ENCODE measurements at regions not wholly inside any gene's neighbourhood (a gene's known extent, or its start where the extent isn't known, plus 50 kb on each side); places are given as distances from the start of the nearest gene placed in this dataset.

GRCh38 chr18:34159691-34160185 lies 65.0 kb downstream of the NOL4 start:
- DNase-seq (ENCODE audit: low spot score), result no peak
- TF ChIP-seq CTCF (IDR thresholded peaks at IDR 0.05; ENCODE audit: extremely low read depth, missing control alignments), result no peak

- no peak for TF ChIP-seq CTCF (IDR thresholded peaks at IDR 0.05; ENCODE audit: extremely low read depth, missing control alignments)
- peak; percentile 12 for DNase-seq (ENCODE audit: low spot score)
Observed at GRCh38 chr18:34158881-34159690, 65.6 kb downstream of the NOL4 start.

- TF ChIP-seq CTCF (IDR thresholded peaks at IDR 0.05; ENCODE audit: extremely low read depth, missing control alignments), result no peak
- DNase-seq (ENCODE audit: low spot score), result no peak
Observed at GRCh38 chr18:34153711-34154110, 71.0 kb downstream of the NOL4 start.

GRCh38 chr18:34131006-34131405 lies 93.7 kb downstream of the NOL4 start:
- TF ChIP-seq CTCF (IDR thresholded peaks at IDR 0.05; ENCODE audit: extremely low read depth, missing control alignments), result no peak
- no peak for DNase-seq (ENCODE audit: low spot score)

- no peak for DNase-seq (ENCODE audit: low spot score)
- no peak for TF ChIP-seq CTCF (IDR thresholded peaks at IDR 0.05; ENCODE audit: extremely low read depth, missing control alignments)
Observed at GRCh38 chr18:34128436-34128835, 96.3 kb downstream of the NOL4 start.

- DNase-seq (ENCODE audit: low spot score), result no peak
- no peak for TF ChIP-seq CTCF (IDR thresholded peaks at IDR 0.05; ENCODE audit: extremely low read depth, missing control alignments)
Observed at GRCh38 chr18:34126121-34126520, 98.6 kb downstream of the NOL4 start.

GRCh38 chr18:34122724-34123334 lies 101.9 kb downstream of the NOL4 start:
- TF ChIP-seq CTCF (IDR thresholded peaks at IDR 0.05; ENCODE audit: extremely low read depth, missing control alignments), result peak; percentile 90
- peak; percentile 47 for DNase-seq (ENCODE audit: low spot score)

Measured in GM20000 (cell line).